ENCODE measurements at regions not wholly inside any gene's neighbourhood (a gene's known extent, or its start where the extent isn't known, plus 50 kb on each side); places are given as distances from the start of the nearest gene placed in this dataset.

GRCh38 chrX:107566604-107567262 is 61.6 kb upstream of the PRPS1 start:
- Mint-ChIP-seq H3K4me3 (no peak overlapping the region), H3K4me1 (no peaks in the 10 kb centered on the region), H3K9me3 (no peaks in the 10 kb centered on the region), H3K27ac (no peak overlapping the region), H3K36me3 (no peaks in the 10 kb centered on the region), H3K27me3 (peaks cover 8% of the 10 kb centered on the region)
- CTCF ChIA-PET, result no interaction called here
- no peak for DNase-seq

- DNase-seq, result no peak
- Mint-ChIP-seq H3K27me3 (peaks cover 5% of the 10 kb centered on the region), H3K36me3 (no peaks in the 10 kb centered on the region), H3K4me1 (no peaks in the 10 kb centered on the region), H3K9me3 (no peaks in the 10 kb centered on the region), H3K27ac (no peak overlapping the region), H3K4me3 (no peak overlapping the region)
- CTCF ChIA-PET, result no interaction called here
Observed at GRCh38 chrX:107567370-107567769, 60.9 kb upstream of the PRPS1 start.

- Mint-ChIP-seq H3K27me3 (no peaks in the 10 kb centered on the region), H3K27ac (no peak overlapping the region), H3K4me3 (no peak overlapping the region), H3K4me1 (no peaks in the 10 kb centered on the region), H3K9me3 (no peaks in the 10 kb centered on the region), H3K36me3 (no peaks in the 10 kb centered on the region)
- DNase-seq, result no peak
- CTCF ChIA-PET, result no interaction called here
Observed at GRCh38 chrX:107571296-107571998, 56.9 kb upstream of the PRPS1 start.

- DNase-seq, result no peak
- no peaks in the 10 kb centered on the region for H3K36me3 Mint-ChIP-seq
- no peaks in the 10 kb centered on the region for H3K27me3 Mint-ChIP-seq
- H3K27ac Mint-ChIP-seq, result no peak overlapping the region
- no peaks in the 10 kb centered on the region for H3K4me1 Mint-ChIP-seq
- no peak overlapping the region for H3K4me3 Mint-ChIP-seq
- H3K9me3 Mint-ChIP-seq, result no peaks in the 10 kb centered on the region
- CTCF ChIA-PET, result no interaction called here
Observed at GRCh38 chrX:107573016-107573415, 55.3 kb upstream of the PRPS1 start.

- no peaks in the 10 kb centered on the region for H3K9me3 Mint-ChIP-seq
- no peaks in the 10 kb centered on the region for H3K36me3 Mint-ChIP-seq
- no peaks in the 10 kb centered on the region for H3K4me1 Mint-ChIP-seq
- no peaks in the 10 kb centered on the region for H3K27me3 Mint-ChIP-seq
- DNase-seq, result no peak
- H3K4me3 Mint-ChIP-seq, result no peak overlapping the region
- CTCF ChIA-PET, result no interaction called here
- H3K27ac Mint-ChIP-seq, result no peak overlapping the region
Observed at GRCh38 chrX:107574054-107574683, 54.1 kb upstream of the PRPS1 start.

GRCh38 chrX:107574711-107575110 is 53.6 kb upstream of the PRPS1 start:
- Mint-ChIP-seq H3K36me3 (no peaks in the 10 kb centered on the region), H3K27ac (no peak overlapping the region), H3K4me1 (no peaks in the 10 kb centered on the region), H3K27me3 (no peaks in the 10 kb centered on the region), H3K4me3 (no peak overlapping the region), H3K9me3 (no peaks in the 10 kb centered on the region)
- no peak for DNase-seq
- CTCF ChIA-PET, result interaction anchor here (0.7 kb wide), 1 partner anchor 446 kb away, joined by 3 read pairs; no protein-coding TSS in a partner anchor

- CTCF ChIA-PET, result no interaction called here
- no peak for DNase-seq
- Mint-ChIP-seq H3K9me3 (no peaks in the 10 kb centered on the region), H3K4me1 (no peaks in the 10 kb centered on the region), H3K36me3 (no peaks in the 10 kb centered on the region), H3K27ac (no peak overlapping the region), H3K27me3 (no peaks in the 10 kb centered on the region), H3K4me3 (no peak overlapping the region)
Observed at GRCh38 chrX:107576392-107576791, 51.9 kb upstream of the PRPS1 start.

GRCh38 chrX:107576841-107577240 is 51.5 kb upstream of the PRPS1 start:
- CTCF ChIA-PET, result no interaction called here
- H3K4me1 Mint-ChIP-seq, result no peaks in the 10 kb centered on the region
- no peaks in the 10 kb centered on the region for H3K36me3 Mint-ChIP-seq
- DNase-seq, result no peak
- no peak overlapping the region for H3K27ac Mint-ChIP-seq
- no peak overlapping the region for H3K4me3 Mint-ChIP-seq
- no peaks in the 10 kb centered on the region for H3K27me3 Mint-ChIP-seq
- no peaks in the 10 kb centered on the region for H3K9me3 Mint-ChIP-seq

- Mint-ChIP-seq H3K4me1 (no peaks in the 10 kb centered on the region), H3K4me3 (no peak overlapping the region), H3K36me3 (no peaks in the 10 kb centered on the region), H3K27ac (no peak overlapping the region), H3K9me3 (no peaks in the 10 kb centered on the region), H3K27me3 (no peaks in the 10 kb centered on the region)
- no peak for DNase-seq
- CTCF ChIA-PET, result no interaction called here
Observed at GRCh38 chrX:107577933-107578332, 50.4 kb upstream of the PRPS1 start.

Data from activated naive CD4-positive, alpha-beta T cell treated with anti-CD3 and anti-CD28 coated beads, Interleukin-2, amount 10 ng/mL, durations not matched to agents 7 days and 5 days (primary cell).